Caki2 (cell line): ENCODE measurements at regions not wholly inside any gene's neighbourhood (a gene's known extent, or its start where the extent isn't known, plus 50 kb on each side); places are given as distances from the start of the nearest gene placed in this dataset.
A peak's percentile ranks its signal among the peaks of the same experiment; 100 is the strongest.

Experiments used
- DNase-seq: peaks from one replicate; pipeline ENCODE4 v3.0.0-alpha.2; 2015; ENCODE audit warnings: low read depth
- in situ Hi-C: cut with HindIII; loops from 2 replicates; pipeline ENCODE4 v1.10.0; 2016; ENCODE audit warnings: low sequenced_read_pairs, low pct_unique_long_range_greater_than_20kb, mixed read lengths

- in situ Hi-C loops: no loop called here
- no peak for DNase-seq
These were observed 527.3 kb downstream of the MTRR start for GRCh38 chr5:8396246-8396645.

- no peak for DNase-seq
- in situ Hi-C loops: no loop called here
These were observed 527.8 kb downstream of the MTRR start for GRCh38 chr5:8396756-8397155.

- in situ Hi-C loops: no loop called here
- no peak for DNase-seq
These were observed 530.5 kb downstream of the MTRR start for GRCh38 chr5:8399471-8399870.

GRCh38 chr5:8408258-8408657, 539.3 kb downstream of the MTRR start:
- in situ Hi-C loops: no loop called here
- DNase-seq: no peak

- DNase-seq: no peak
- in situ Hi-C loops: no loop called here
These were observed 541.7 kb downstream of the MTRR start for GRCh38 chr5:8410618-8411017.

GRCh38 chr5:8413975-8414374, 545.0 kb downstream of the MTRR start:
- DNase-seq: no peak
- in situ Hi-C loops: no loop called here

GRCh38 chr5:8417316-8418048, 548.5 kb downstream of the MTRR start:
- DNase-seq: no peak
- in situ Hi-C loops: no loop called here

GRCh38 chr5:8418049-8418426, 549.1 kb downstream of the MTRR start:
- DNase-seq: no peak
- in situ Hi-C loops: no loop called here

GRCh38 chr5:8429778-8430758, 561.1 kb downstream of the MTRR start:
- no peak for DNase-seq
- in situ Hi-C loops: no loop called here

- in situ Hi-C loops: no loop called here
- no peak for DNase-seq
These were observed 565.6 kb downstream of the MTRR start for GRCh38 chr5:8434501-8434900.

GRCh38 chr5:8436924-8437323, 568.0 kb downstream of the MTRR start:
- in situ Hi-C loops: no loop called here
- DNase-seq: no peak

GRCh38 chr5:8445139-8445538, 576.2 kb downstream of the MTRR start:
- DNase-seq: no peak
- in situ Hi-C loops: no loop called here

GRCh38 chr5:8446179-8446578, 577.2 kb downstream of the MTRR start:
- in situ Hi-C loops: no loop called here
- no peak for DNase-seq

GRCh38 chr5:8456846-8457186, 587.9 kb downstream of the MTRR start:
- DNase-seq: no peak
- in situ Hi-C loops: no loop called here

- in situ Hi-C loops: no loop called here
- peak; percentile 99 for DNase-seq
These were observed 588.5 kb downstream of the MTRR start for GRCh38 chr5:8457187-8458037.

GRCh38 chr5:8458038-8458383, 589.1 kb downstream of the MTRR start:
- in situ Hi-C loops: no loop called here
- DNase-seq: peak; percentile 25

- peak; percentile 52 for DNase-seq
- in situ Hi-C loops: no loop called here
These were observed 592.6 kb downstream of the MTRR start for GRCh38 chr5:8461543-8461942.

- no peak for DNase-seq
- in situ Hi-C loops: no loop called here
These were observed 593.6 kb downstream of the MTRR start for GRCh38 chr5:8462565-8462964.

GRCh38 chr5:8470489-8470888, 601.5 kb downstream of the MTRR start:
- no peak for DNase-seq
- in situ Hi-C loops: no loop called here
